ENCODE measurements at regions not wholly inside any gene's neighbourhood (a gene's known extent, or its start where the extent isn't known, plus 50 kb on each side); places are given as distances from the start of the nearest gene placed in this dataset.

GRCh38 chr13:29993196-29993595 lies 142.8 kb upstream of the UBL3 start:
- no peak for DNase-seq

GRCh38 chr13:29991343-29991742 lies 140.9 kb upstream of the UBL3 start:
- DNase-seq, result no peak

GRCh38 chr13:29987340-29987739 lies 136.9 kb upstream of the UBL3 start:
- no peak for DNase-seq

- DNase-seq, result no peak
Observed at GRCh38 chr13:29980339-29980738, 129.9 kb upstream of the UBL3 start.

GRCh38 chr13:29978211-29978610 lies 127.8 kb upstream of the UBL3 start:
- no peak for DNase-seq

- no peak for DNase-seq
Observed at GRCh38 chr13:29977476-29978120, 127.2 kb upstream of the UBL3 start.

- no peak for DNase-seq
Observed at GRCh38 chr13:29976535-29976934, 126.1 kb upstream of the UBL3 start.

- no peak for DNase-seq
Observed at GRCh38 chr13:29975283-29975682, 124.9 kb upstream of the UBL3 start.

- no peak for DNase-seq
Observed at GRCh38 chr13:29969286-29969685, 118.9 kb upstream of the UBL3 start.

GRCh38 chr13:29964181-29964845 lies 113.9 kb upstream of the UBL3 start:
- no peak for DNase-seq

- DNase-seq, result no peak
Observed at GRCh38 chr13:29963089-29963488, 112.7 kb upstream of the UBL3 start.

GRCh38 chr13:29961036-29961670 lies 110.7 kb upstream of the UBL3 start:
- no peak for DNase-seq

- DNase-seq, result no peak
Observed at GRCh38 chr13:29959603-29960002, 109.2 kb upstream of the UBL3 start.

- DNase-seq, result no peak
Observed at GRCh38 chr13:29959086-29959485, 108.7 kb upstream of the UBL3 start.

GRCh38 chr13:29958476-29958875 lies 108.1 kb upstream of the UBL3 start:
- DNase-seq, result no peak

GRCh38 chr13:29957320-29957719 lies 106.9 kb upstream of the UBL3 start:
- no peak for DNase-seq

- DNase-seq, result no peak
Observed at GRCh38 chr13:29956853-29957252, 106.4 kb upstream of the UBL3 start.

GRCh38 chr13:29955137-29955650 lies 104.8 kb upstream of the UBL3 start:
- no peak for DNase-seq

- DNase-seq, result no peak
Observed at GRCh38 chr13:29954082-29955028, 103.9 kb upstream of the UBL3 start.

GRCh38 chr13:29953542-29953941 lies 103.1 kb upstream of the UBL3 start:
- no peak for DNase-seq

GRCh38 chr13:29952245-29952644 lies 101.8 kb upstream of the UBL3 start:
- no peak for DNase-seq

GRCh38 chr13:29948791-29949190 lies 98.4 kb upstream of the UBL3 start:
- no peak for DNase-seq

- no peak for DNase-seq
Observed at GRCh38 chr13:29948244-29948643, 97.8 kb upstream of the UBL3 start.

Measured in bone marrow (tissue), 2 donors.